IMR-90 (cell line): ENCODE measurements at regions not wholly inside any gene's neighbourhood (a gene's known extent, or its start where the extent isn't known, plus 50 kb on each side); places are given as distances from the start of the nearest gene placed in this dataset.

Experiments used
- ATAC-seq: fragments of 200-7000 bp; cut with Tn5 transposase; 2 replicates; pipeline ENCODE4 v1.9.1; 2020; ENCODE audit warnings: low read depth, mild to moderate bottlenecking, moderate library complexity
- BruUV-seq: library from RNA; stranded (reverse); fragments of 400-500 nt; replicated peaks from 2 replicates; lab custom pipeline; 2021; lab: Mats Ljungman, UMichigan
- CTCF ChIA-PET: fragments of 300-600 bp; formaldehyde crosslinking; extraction: SDS; loops from one replicate; lab custom pipeline; 2021; ENCODE audit warnings: antibody characterized with exemption; lab: Yijun Ruan, JAX
- POLR2A ChIA-PET: fragments of 300-600 bp; sonication (Branson Sonifier 250); formaldehyde crosslinking; loops from one replicate; lab custom pipeline; 2022; ENCODE audit warnings: antibody characterized with exemption; ENCODE audit not compliant: unreplicated experiment; lab: Charles Lee
- DNase-seq: peaks from one replicate; pipeline ENCODE4 v3.0.0; 2013
- H2AFZ ChIP-seq: replicated peaks from 2 replicates; pipeline ENCODE3; 2013; ENCODE audit warnings: low read length, mild to moderate bottlenecking; ENCODE audit not compliant: poor library complexity
- H2AK5ac ChIP-seq: 2 replicates; pipeline ENCODE4 v1.6.1; 2013; ENCODE audit warnings: low read depth, low read length, inconsistent platforms
- H2AK9ac ChIP-seq: replicated peaks from 2 replicates; pipeline ENCODE3; 2013; ENCODE audit warnings: mild to moderate bottlenecking, low read depth, low read length, moderate library complexity; ENCODE audit not compliant: poor library complexity
- H2BK120ac ChIP-seq: 2 replicates; pipeline ENCODE4 v1.6.1; 2013; ENCODE audit warnings: low read depth, low read length, inconsistent platforms
- H2BK15ac ChIP-seq: 3 replicates; pipeline ENCODE4 v1.6.1; 2013; ENCODE audit warnings: low read depth, low read length, inconsistent platforms
- H2BK20ac ChIP-seq: 2 replicates; pipeline ENCODE4 v1.6.1; 2013; ENCODE audit warnings: low read depth, mild to moderate bottlenecking, inconsistent platforms, low read length, moderate library complexity
- H2BK5ac ChIP-seq: 2 replicates; pipeline ENCODE4 v1.6.1; 2013; ENCODE audit warnings: mild to moderate bottlenecking, low read depth, low read length, inconsistent platforms; ENCODE audit not compliant: poor library complexity, severe bottlenecking
- H3K14ac ChIP-seq: replicated peaks from 2 replicates; pipeline ENCODE4 v1.6.1; 2013; ENCODE audit warnings: low read depth, low read length, inconsistent platforms
- H3K18ac ChIP-seq: 2 replicates; pipeline ENCODE4 v1.6.1; 2013; ENCODE audit warnings: low read depth, low read length, control low read depth
- H3K23ac ChIP-seq: 2 replicates; pipeline ENCODE4 v1.6.1; 2013; ENCODE audit warnings: low read depth, low read length, inconsistent platforms
- H3K27ac ChIP-seq: 2 replicates; pipeline ENCODE4 v1.5.1; 2013; ENCODE audit warnings: mild to moderate bottlenecking, control low read depth, low read length; ENCODE audit not compliant: insufficient read depth
- H3K27me3 ChIP-seq: 2 replicates; pipeline ENCODE4 v1.6.1; 2013; ENCODE audit warnings: low read length; ENCODE audit not compliant: control insufficient read depth, insufficient read depth
- H3K36me3 ChIP-seq: 2 replicates; pipeline ENCODE4 v1.6.1; 2013; ENCODE audit warnings: low read length, mixed read lengths; ENCODE audit not compliant: control insufficient read depth, insufficient read depth
- H3K4ac ChIP-seq: 2 replicates; pipeline ENCODE4 v1.6.1; 2013; ENCODE audit warnings: low read depth, low read length, inconsistent platforms
- H3K4me1 ChIP-seq: 2 replicates; pipeline ENCODE4 v1.6.1; 2013; ENCODE audit warnings: low read length, mixed read lengths; ENCODE audit not compliant: control insufficient read depth, insufficient read depth
- H3K4me2 ChIP-seq: 2 replicates; pipeline ENCODE4 v1.6.1; 2013; ENCODE audit warnings: low read depth, mild to moderate bottlenecking, control low read depth, low read length, moderate library complexity
- H3K4me3 ChIP-seq: 2 replicates; pipeline ENCODE4 v1.5.1; 2013; ENCODE audit warnings: low read depth, mild to moderate bottlenecking, control low read depth, low read length, moderate library complexity; ENCODE audit not compliant: insufficient read depth
- H3K56ac ChIP-seq: 2 replicates; pipeline ENCODE4 v1.6.1; 2013; ENCODE audit warnings: low read length, inconsistent platforms; ENCODE audit not compliant: insufficient read depth; ENCODE audit errors: extremely low read depth
- H3K79me1 ChIP-seq, 2 experiments: 2 replicates each; pipeline ENCODE4 v1.6.1; 2013; ENCODE audit warnings: low read length in 2 of 2, inconsistent platforms in 1 of 2, low read depth in 1 of 2
- H3K9ac ChIP-seq: 2 replicates; pipeline ENCODE4 v1.6.1; 2013; ENCODE audit warnings: low read depth, low read length, control low read depth
- H3K9me1 ChIP-seq: 2 replicates; pipeline ENCODE4 v1.6.1; 2013; ENCODE audit warnings: low read length, inconsistent platforms; ENCODE audit not compliant: insufficient read depth
- H3K9me3 ChIP-seq: 2 replicates; pipeline ENCODE4 v1.6.1; 2013; ENCODE audit warnings: low read length; ENCODE audit not compliant: control insufficient read depth, insufficient read depth
- H4K20me1 ChIP-seq: 2 replicates; pipeline ENCODE4 v1.6.1; 2013; ENCODE audit warnings: low read length, inconsistent platforms; ENCODE audit not compliant: insufficient read depth
- H4K5ac ChIP-seq: 2 replicates; pipeline ENCODE4 v1.6.1; 2013; ENCODE audit warnings: mild to moderate bottlenecking, low read depth, low read length, control low read depth
- H4K8ac ChIP-seq, 2 experiments: 2 replicates each; pipeline ENCODE4 v1.6.1; 2013; ENCODE audit warnings: low read depth in 2 of 2, low read length in 2 of 2, control low read depth in 1 of 2, inconsistent platforms in 1 of 2
- H4K91ac ChIP-seq: 2 replicates; pipeline ENCODE4 v1.6.1; 2013; ENCODE audit warnings: low read depth, low read length, inconsistent platforms; ENCODE audit not compliant: insufficient read depth
- BHLHE40 ChIP-seq: fragments of 150-350 bp; IDR thresholded peaks from 2 replicates; pipeline ENCODE4 v1.6.1; 2016; ENCODE audit warnings: mild to moderate bottlenecking, low read depth, low read length
- CEBPB ChIP-seq: IDR thresholded peaks from 2 replicates; pipeline ENCODE4 v1.6.1; 2012; ENCODE audit warnings: low read depth, low read length, improper control_type of control experiment
- CHD1 ChIP-seq: IDR thresholded peaks from 2 replicates; pipeline ENCODE4 v1.6.1; 2012; ENCODE audit warnings: low read depth, low read length, improper control_type of control experiment
- FOS ChIP-seq: fragments of 150-350 bp; IDR thresholded peaks from 2 replicates; pipeline ENCODE4 v1.6.1; 2016; ENCODE audit warnings: low read depth, low read length
- MAFK ChIP-seq: IDR thresholded peaks from 2 replicates; pipeline ENCODE4 v1.6.1; 2012; ENCODE audit warnings: low read depth, low read length, improper control_type of control experiment
- MAZ ChIP-seq: IDR thresholded peaks from 2 replicates; pipeline ENCODE4 v1.6.1; 2012; ENCODE audit warnings: low read depth, mild to moderate bottlenecking, low read length, improper control_type of control experiment, moderate library complexity, borderline replicate concordance
- MXI1 ChIP-seq: IDR thresholded peaks from 2 replicates; pipeline ENCODE4 v1.6.1; 2012; ENCODE audit warnings: low read depth, mild to moderate bottlenecking, low read length, moderate library complexity, borderline replicate concordance
- NFE2L2 ChIP-seq: fragments of 150-350 bp; IDR thresholded peaks from 2 replicates; pipeline ENCODE4 v1.6.1; 2016; ENCODE audit warnings: low read depth, mild to moderate bottlenecking, low read length
- POLR2A ChIP-seq: IDR thresholded peaks from 2 replicates; pipeline ENCODE4 v1.6.1; 2012; ENCODE audit warnings: mild to moderate bottlenecking, low read depth, low read length
- RAD21 ChIP-seq: IDR thresholded peaks from 2 replicates; pipeline ENCODE4 v1.6.1; 2012; ENCODE audit warnings: low read length, improper control_type of control experiment
- RCOR1 ChIP-seq: IDR thresholded peaks from 2 replicates; pipeline ENCODE4 v1.6.1; 2012; ENCODE audit warnings: mild to moderate bottlenecking, low read length, improper control_type of control experiment; ENCODE audit not compliant: insufficient replicate concordance
- RFX5 ChIP-seq: IDR thresholded peaks from 2 replicates; pipeline ENCODE4 v1.8.0; 2012; ENCODE audit warnings: low read depth, mild to moderate bottlenecking, low read length, moderate library complexity
- SMC3 ChIP-seq: fragments of 150-350 bp; IDR thresholded peaks from 2 replicates; pipeline ENCODE4 v1.6.1; 2016; ENCODE audit warnings: low read depth, mild to moderate bottlenecking, antibody characterized with exemption, low read length, moderate library complexity
- WGBS, 2 experiments: methylation state at CpG; one replicate each; pipeline versions ENCODE4 v1.1.5 to v1.1.7; 2013; ENCODE audit warnings: missing lambda C conversion rate in 2 of 2; ENCODE audit not compliant: insufficient read length in 1 of 2; ENCODE audit errors: extremely low coverage in 2 of 2; 5-methylcytosine and 5-hydroxymethylcytosine counted together
- dilution Hi-C: fragments of 300-500 bp; cut with HindIII; formaldehyde crosslinking; loops from one replicate; pipeline ENCODE4 v1.14.3; 2018; ENCODE audit warnings: low sequenced_read_pairs; ENCODE audit not compliant: unreplicated experiment
- in situ Hi-C: fragments of 300-500 bp; cut with MboI; formaldehyde crosslinking; loops from 3 replicates; pipeline ENCODE4 v1.14.3; 2019; ENCODE audit warnings: low sequenced_read_pairs, inconsistent platforms, mixed read lengths
- intact Hi-C: fragments of 100-400 bp; cut with micrococcal nuclease; formaldehyde crosslinking; loops from 2 replicates; pipeline ENCODE4 v1.10.0; 2022
- TF ChIP-seq, protein P1 (sequence below): fragments of 150-350 bp; IDR thresholded peaks from 2 replicates; pipeline ENCODE4 v1.6.1; 2016; ENCODE audit warnings: low read depth, mild to moderate bottlenecking, low read length, moderate library complexity, borderline replicate concordance
- TF ChIP-seq, protein P2 (sequence below): conservative IDR thresholded peaks from 2 replicates; pipeline ENCODE4 v1.5.1; 2012; ENCODE audit warnings: mild to moderate bottlenecking, low read depth, low read length, improper control_type of control experiment
- TF ChIP-seq, protein P3 (sequence below): fragments of 150-350 bp; IDR thresholded peaks from 2 replicates; pipeline ENCODE4 v1.6.1; 2017; ENCODE audit warnings: mild to moderate bottlenecking, antibody characterized with exemption, low read length, low read depth

DNA sequence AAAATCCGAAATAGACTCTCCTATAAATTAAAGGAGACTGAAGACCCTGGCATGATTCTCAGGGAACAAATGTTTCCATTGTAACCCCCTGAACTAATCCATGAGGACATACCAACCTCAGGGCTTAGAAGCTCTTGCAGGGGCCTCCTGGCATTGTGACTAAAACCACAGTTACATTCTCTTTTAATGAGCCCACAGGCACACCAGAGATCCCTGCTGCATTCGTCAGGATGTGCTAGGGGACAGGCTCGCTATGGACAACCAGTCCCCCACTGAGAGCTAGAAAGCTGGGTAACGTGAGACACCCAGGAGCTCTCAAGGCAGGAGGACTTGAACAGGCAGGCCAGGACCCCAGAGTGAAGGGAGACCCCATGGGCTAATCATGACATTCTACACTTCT is 140.6 kb upstream of the TNRC6C start:
- intact Hi-C loops (no loop called here), dilution Hi-C loops (no loop called here), in situ Hi-C loops (no loop called here)
- H3K9me3 ChIP-seq, result no peaks in the 10 kb centered on the region
- no TSS peak for BruUV-seq
- H2AK9ac ChIP-seq, result no peak overlapping the region
- peaks cover 14% of the 10 kb centered on the region for H3K27me3 ChIP-seq
- H3K4me2 ChIP-seq, result no peak overlapping the region
- H4K20me1 ChIP-seq, result no peaks in the 10 kb centered on the region
- no peak overlapping the region for H3K14ac ChIP-seq
- H2BK120ac ChIP-seq, result no peak overlapping the region
- no peak overlapping the region for H2AK5ac ChIP-seq
- H2BK15ac ChIP-seq, result no peak overlapping the region
- H2AFZ ChIP-seq, result no peak overlapping the region
- H2BK5ac ChIP-seq, result no peak overlapping the region
- POLR2A ChIA-PET, result no interaction called here
- ATAC-seq, result no peak
- H3K27ac ChIP-seq, result no peak overlapping the region
- H3K36me3 ChIP-seq, result no peaks in the 10 kb centered on the region
- CTCF ChIA-PET, result no interaction called here
- no peak for DNase-seq
- no peak overlapping the region for H3K18ac ChIP-seq
- H4K8ac ChIP-seq, result no peak overlapping the region
- no peak overlapping the region for H3K9ac ChIP-seq
- no peak overlapping the region for H2BK20ac ChIP-seq
- TF ChIP-seq, protein P1, sequence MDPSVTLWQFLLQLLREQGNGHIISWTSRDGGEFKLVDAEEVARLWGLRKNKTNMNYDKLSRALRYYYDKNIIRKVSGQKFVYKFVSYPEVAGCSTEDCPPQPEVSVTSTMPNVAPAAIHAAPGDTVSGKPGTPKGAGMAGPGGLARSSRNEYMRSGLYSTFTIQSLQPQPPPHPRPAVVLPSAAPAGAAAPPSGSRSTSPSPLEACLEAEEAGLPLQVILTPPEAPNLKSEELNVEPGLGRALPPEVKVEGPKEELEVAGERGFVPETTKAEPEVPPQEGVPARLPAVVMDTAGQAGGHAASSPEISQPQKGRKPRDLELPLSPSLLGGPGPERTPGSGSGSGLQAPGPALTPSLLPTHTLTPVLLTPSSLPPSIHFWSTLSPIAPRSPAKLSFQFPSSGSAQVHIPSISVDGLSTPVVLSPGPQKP, result no peak
- TF ChIP-seq FOS, result no peak
- no peak for TF ChIP-seq BHLHE40
- TF ChIP-seq NFE2L2, result no peak
- no peak for TF ChIP-seq CHD1
- TF ChIP-seq, protein P2, sequence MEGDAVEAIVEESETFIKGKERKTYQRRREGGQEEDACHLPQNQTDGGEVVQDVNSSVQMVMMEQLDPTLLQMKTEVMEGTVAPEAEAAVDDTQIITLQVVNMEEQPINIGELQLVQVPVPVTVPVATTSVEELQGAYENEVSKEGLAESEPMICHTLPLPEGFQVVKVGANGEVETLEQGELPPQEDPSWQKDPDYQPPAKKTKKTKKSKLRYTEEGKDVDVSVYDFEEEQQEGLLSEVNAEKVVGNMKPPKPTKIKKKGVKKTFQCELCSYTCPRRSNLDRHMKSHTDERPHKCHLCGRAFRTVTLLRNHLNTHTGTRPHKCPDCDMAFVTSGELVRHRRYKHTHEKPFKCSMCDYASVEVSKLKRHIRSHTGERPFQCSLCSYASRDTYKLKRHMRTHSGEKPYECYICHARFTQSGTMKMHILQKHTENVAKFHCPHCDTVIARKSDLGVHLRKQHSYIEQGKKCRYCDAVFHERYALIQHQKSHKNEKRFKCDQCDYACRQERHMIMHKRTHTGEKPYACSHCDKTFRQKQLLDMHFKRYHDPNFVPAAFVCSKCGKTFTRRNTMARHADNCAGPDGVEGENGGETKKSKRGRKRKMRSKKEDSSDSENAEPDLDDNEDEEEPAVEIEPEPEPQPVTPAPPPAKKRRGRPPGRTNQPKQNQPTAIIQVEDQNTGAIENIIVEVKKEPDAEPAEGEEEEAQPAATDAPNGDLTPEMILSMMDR, result no peak
- TF ChIP-seq, protein P3, sequence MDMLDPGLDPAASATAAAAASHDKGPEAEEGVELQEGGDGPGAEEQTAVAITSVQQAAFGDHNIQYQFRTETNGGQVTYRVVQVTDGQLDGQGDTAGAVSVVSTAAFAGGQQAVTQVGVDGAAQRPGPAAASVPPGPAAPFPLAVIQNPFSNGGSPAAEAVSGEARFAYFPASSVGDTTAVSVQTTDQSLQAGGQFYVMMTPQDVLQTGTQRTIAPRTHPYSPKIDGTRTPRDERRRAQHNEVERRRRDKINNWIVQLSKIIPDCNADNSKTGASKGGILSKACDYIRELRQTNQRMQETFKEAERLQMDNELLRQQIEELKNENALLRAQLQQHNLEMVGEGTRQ, result no peak
- TF ChIP-seq RAD21, result no peak
- TF ChIP-seq RFX5, result no peak
- TF ChIP-seq MAFK, result no peak
- TF ChIP-seq RCOR1, result no peak
- TF ChIP-seq POLR2A, result no peak
- no peak for TF ChIP-seq CEBPB
- no peak for TF ChIP-seq SMC3
- no peak for TF ChIP-seq MXI1
- no peak for TF ChIP-seq MAZ
- no peak overlapping the region for H3K23ac ChIP-seq
- no peak overlapping the region for H3K4me3 ChIP-seq
- WGBS, 2 experiments, result no CpG with 5 or more reads among the region's 4 CpGs
- no peaks in the 10 kb centered on the region for H3K9me1 ChIP-seq
- H3K4ac ChIP-seq, result no peak overlapping the region
- H3K79me1 ChIP-seq, result no peaks in the 10 kb centered on the region
- H4K91ac ChIP-seq, result no peak overlapping the region
- H4K5ac ChIP-seq, result no peak overlapping the region
- no peaks in the 10 kb centered on the region for H3K4me1 ChIP-seq
- H3K56ac ChIP-seq, result no peak overlapping the region
